ENCODE measurements at regions not wholly inside any gene's neighbourhood (a gene's known extent, or its start where the extent isn't known, plus 50 kb on each side); places are given as distances from the start of the nearest gene placed in this dataset.

DNA sequence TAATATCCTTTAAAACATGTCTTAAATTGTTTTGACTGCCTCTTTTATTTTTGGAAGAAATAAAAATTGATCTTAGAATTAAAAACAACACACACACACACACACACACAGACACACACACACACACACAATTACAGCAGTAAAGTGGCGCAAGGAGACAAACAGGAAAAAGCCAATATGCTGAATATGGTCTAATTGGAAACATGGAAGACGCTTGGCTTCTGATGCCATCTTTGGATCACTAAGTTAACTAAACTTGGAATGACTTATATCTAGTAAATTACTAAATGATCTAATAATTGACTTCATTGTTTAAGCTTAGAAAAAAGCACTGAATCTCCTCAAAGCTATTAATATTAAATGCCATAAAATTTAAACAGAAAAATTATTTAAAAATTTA, 1093.4 kb downstream of the ADGRL3 start:
- DNase-seq = no peak

DNA sequence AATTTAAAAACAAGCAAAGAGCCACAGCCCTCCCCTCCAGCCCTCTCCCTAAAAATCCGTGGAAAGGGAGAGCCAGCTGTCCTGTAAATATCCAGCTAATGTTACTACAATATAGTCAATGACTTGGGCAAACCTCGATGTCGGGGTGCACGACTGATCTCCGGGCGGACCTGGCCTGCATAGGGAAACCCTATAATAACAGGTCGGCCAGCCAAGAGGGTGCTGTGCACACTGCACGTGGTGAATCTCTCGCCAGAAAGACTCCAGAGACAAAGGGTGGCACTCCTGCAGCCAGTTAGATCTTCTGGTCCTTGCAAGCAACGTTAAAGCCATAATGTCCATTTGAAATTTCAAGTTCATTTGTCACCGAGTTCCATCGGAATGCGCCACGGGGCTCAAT, 1092.8 kb downstream of the ADGRL3 start:
- no peak for DNase-seq

GRCh38 chr4:62288808-62289541, 1088.8 kb downstream of the ADGRL3 start:
- no peak for DNase-seq

DNA sequence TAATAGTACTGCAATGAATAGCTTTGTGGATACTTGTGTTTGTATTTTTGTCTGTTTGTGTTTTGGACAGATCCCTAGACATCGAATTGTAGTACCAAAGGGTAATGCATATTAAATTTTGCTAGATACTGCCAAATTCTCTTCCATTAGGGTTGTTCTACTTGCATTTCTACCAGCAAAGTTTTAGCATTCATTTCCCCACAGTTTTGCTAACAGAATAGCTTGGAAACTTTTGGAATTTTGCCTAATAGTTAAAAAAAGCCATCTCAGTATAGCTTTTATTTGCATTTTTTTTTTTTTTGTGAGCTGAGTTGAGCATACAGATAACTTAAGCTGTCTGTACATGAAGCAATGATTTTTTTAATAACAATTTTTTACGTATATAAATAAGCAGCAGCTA, 1084.9 kb downstream of the ADGRL3 start:
- DNase-seq = no peak

GRCh38 chr4:62279689-62280088, 1079.6 kb downstream of the ADGRL3 start:
- no peak for DNase-seq

DNA sequence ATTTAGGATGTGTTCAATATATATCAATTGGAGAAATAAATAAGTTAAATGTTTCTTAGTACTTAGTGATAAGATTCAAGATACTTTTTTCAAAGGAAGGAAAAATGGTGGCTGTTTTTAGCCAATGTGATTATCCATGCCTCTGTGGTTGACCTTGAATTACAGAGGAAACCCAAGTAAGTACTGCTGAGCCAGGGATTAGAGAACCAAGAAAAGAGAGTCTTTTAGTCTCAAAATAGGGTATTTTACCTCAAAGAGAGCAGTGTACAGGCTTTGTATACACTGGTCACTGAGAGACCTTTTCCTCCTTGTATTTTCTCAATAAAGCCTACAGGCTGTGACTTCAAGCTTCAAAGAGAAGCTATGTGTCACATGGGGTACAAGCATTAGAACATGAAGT, 1075.3 kb downstream of the ADGRL3 start:
- no peak for DNase-seq

DNA sequence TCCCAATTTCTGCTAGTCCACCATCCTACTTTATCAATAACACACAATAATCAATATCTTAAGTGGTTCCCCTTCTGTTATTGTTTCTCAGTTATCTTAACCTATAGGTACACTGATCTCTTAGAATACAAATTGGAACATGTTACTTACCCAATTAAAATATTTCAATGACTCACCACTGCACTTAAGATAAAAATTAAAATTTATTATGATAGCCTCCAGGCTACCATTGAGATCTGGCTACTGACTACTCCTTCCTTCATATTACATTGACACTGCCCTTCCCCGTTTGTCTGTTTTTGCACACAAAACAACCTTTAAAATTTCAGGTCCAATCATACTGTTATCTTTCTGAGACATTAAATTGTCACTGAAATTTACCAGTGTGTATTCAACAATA, 1074.7 kb downstream of the ADGRL3 start:
- DNase-seq = no peak

DNA sequence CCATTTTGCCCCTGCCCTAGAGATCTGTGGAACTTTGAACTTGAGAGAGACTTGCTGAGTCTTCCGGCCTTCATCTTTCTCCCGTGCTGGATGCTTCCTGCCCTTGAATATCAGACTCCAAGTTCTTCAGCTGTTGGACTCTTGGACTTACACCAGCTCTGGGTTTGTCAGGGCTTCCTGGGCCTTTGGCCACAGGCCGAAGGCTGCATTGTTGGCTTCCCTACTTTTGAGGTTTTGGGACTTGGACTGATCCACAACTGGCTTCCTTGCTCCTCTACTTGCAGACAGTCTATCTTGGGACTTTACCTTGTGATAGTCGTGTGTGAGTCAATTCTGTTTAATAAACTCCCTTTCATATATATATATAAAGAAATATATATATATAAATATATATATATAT, 1071.0 kb downstream of the ADGRL3 start:
- no peak for DNase-seq

- no peak for DNase-seq
Observed at GRCh38 chr4:62269918-62270317, 1069.8 kb downstream of the ADGRL3 start.

- no peak for DNase-seq
Observed at GRCh38 chr4:62263454-62263853, 1063.3 kb downstream of the ADGRL3 start.

DNA sequence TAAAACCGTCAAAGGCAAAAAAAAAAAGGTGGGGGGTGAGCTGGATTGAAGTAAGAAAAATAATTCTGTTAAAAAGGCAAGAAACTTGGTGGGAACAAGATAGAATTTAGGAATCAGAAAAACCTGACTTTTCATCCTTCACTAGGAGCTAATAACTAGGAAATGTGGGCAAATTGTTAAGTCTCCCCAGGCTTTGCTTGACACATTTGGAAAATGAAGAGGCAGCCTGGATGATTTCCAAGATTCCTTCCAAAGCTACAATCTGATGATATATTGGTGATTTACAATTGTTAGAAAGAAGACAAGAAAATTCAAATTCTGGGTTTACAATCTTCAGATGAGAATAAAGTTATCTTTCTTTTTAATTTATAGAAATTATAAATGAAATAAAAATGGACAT, 1062.5 kb downstream of the ADGRL3 start:
- DNase-seq = no peak

DNA sequence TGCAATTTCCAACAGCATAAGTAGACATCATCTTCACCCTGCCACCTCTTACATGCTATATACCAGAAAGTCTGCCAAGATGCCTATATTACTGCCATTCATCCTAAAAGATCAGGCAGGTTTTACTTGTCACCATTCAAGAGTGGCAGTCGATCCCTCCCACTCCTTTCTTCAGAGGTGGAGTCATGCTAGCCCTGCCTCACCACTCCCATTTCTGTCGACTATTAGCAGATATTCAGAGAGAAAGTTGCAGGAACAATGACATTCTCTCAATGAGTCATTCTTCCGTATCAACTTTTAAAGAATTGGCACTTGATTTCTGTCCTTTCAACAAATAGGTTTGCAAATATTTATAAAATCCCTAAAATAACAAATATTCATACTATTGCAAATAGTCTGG, 1060.1 kb downstream of the ADGRL3 start:
- no peak for DNase-seq

- no peak for DNase-seq
Observed at GRCh38 chr4:62256479-62256878, 1056.4 kb downstream of the ADGRL3 start.

- DNase-seq = no peak
Observed at GRCh38 chr4:62252728-62253127, 1052.6 kb downstream of the ADGRL3 start.

DNA sequence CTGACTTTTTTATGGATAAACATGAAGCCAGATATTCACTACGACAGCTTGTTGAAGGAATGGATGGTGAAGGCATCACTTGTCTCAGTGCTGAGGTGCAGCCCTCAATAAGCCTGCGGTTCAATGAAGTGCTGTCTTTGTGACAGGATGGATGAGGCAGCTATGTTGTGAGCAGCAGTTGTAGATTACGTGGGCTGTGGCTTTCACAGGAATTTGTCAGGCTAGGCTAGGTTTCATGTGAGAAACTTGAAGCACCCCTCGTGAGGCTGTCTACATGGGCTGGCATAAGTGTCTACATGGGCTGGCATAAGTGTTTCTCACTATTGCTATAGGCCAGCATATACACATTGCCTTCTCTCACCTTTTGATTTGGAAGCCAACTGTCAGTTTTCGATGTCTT, 1050.0 kb downstream of the ADGRL3 start:
- DNase-seq = no peak

GRCh38 chr4:62243895-62244294, 1043.8 kb downstream of the ADGRL3 start:
- no peak for DNase-seq

GRCh38 chr4:62235911-62236310, 1035.8 kb downstream of the ADGRL3 start:
- no peak for DNase-seq

GRCh38 chr4:62232814-62233213, 1032.7 kb downstream of the ADGRL3 start:
- DNase-seq = no peak

GRCh38 chr4:62231994-62232393, 1031.9 kb downstream of the ADGRL3 start:
- DNase-seq = no peak

DNA sequence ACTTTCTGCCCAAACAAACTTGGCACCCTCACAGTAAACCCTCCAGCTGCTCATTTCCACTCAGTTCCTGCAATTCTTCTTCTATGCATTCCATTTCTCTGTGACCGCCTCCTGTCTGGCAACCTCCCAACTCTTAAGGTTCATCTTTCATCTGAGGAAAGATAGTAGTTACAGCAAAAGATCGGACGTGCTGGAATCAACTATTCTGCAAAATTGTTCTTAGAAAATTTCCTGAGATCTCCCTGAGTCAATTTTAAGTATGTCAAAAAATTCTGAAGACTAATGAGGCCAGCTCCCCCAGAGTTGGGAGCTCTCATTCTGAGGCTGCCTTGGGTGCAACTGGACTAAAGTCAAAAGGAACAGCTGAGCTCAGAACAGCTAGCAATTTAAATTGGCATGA, 1026.0 kb downstream of the ADGRL3 start:
- no peak for DNase-seq

DNA sequence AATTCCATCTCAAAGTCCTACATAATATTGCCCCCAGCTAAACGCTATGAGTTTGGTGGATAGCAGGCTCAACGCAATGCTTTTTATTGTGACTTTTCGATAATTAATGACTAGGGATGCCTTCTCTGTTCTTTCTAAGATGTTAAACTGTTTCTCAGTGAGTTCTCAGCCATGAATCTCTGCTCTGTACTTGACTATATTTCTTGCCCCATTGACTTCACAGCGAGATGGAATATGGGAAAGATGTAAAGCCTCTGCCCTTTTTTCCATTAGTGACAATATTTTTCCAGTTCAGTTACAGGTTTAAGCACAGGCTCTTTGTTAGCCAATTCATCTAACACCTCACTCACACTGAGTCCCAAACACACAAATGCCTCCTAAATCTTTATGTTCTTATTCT, 1022.0 kb downstream of the ADGRL3 start:
- DNase-seq = no peak

- no peak for DNase-seq
Observed at GRCh38 chr4:62210486-62210885, 1010.4 kb downstream of the ADGRL3 start.

GRCh38 chr4:62209757-62210485, 1009.8 kb downstream of the ADGRL3 start:
- no peak for DNase-seq

GRCh38 chr4:62208921-62209320, 1008.8 kb downstream of the ADGRL3 start:
- DNase-seq = no peak

- DNase-seq = no peak
Observed at GRCh38 chr4:62204136-62204535, 1004.0 kb downstream of the ADGRL3 start.
